Stomach (tissue), 4 donors: ENCODE measurements at regions not wholly inside any gene's neighbourhood (a gene's known extent, or its start where the extent isn't known, plus 50 kb on each side); places are given as distances from the start of the nearest gene placed in this dataset.

Source experiments
- CTCF ChIP-seq, 7 experiments: fragments of 450-650 bp in 4 of 7; fragments of 200-600 bp in 3 of 7; sonication (generic) in 3 of 7; IDR thresholded peaks; one replicate each; pipeline ENCODE4 v1.5.1; 2016 to 2019; ENCODE audit warnings: antibody characterized with exemption in 7 of 7, control low read depth in 2 of 7, mild to moderate bottlenecking in 1 of 7
- POLR2AphosphoS5 ChIP-seq, 3 donors: sonication (generic); formaldehyde crosslinking; IDR thresholded peaks; one replicate each; pipeline ENCODE4 v1.6.1; 2016; ENCODE audit warnings: antibody characterized with exemption in 3 of 3

- TF ChIP-seq CTCF (IDR thresholded peaks at IDR 0.05) (no peak), POLR2AphosphoS5 (IDR thresholded peaks at IDR 0.05) (no peak)
Measured at GRCh38 chr12:75888874-75889613, 142.5 kb downstream of the PHLDA1 start.
